ENCODE measurements at regions not wholly inside any gene's neighbourhood (a gene's known extent, or its start where the extent isn't known, plus 50 kb on each side); places are given as distances from the start of the nearest gene placed in this dataset.
"Not testable (repeated sequence)": the region's sequence is repeated elsewhere in the genome, so short reads cannot be mapped to it uniquely, and the experiment has no call there.

- H3K27ac ChIP-seq (ENCODE audit: low read depth, low read length): no peak overlapping the region
- no peaks in the 10 kb centered on the region for H3K36me3 ChIP-seq (ENCODE audit: control insufficient read depth in 3 of 3, insufficient read depth in 3 of 3, low read length in 3 of 3)
- H3K9ac ChIP-seq (ENCODE audit: low read depth in 1 of 3, low read length in 3 of 3): no peak overlapping the region
- H3K4me1 ChIP-seq (ENCODE audit: control insufficient read depth in 3 of 3, insufficient read depth in 3 of 3, low read length in 3 of 3): no peaks in the 10 kb centered on the region
- H3K27me3 ChIP-seq (ENCODE audit: control insufficient read depth in 3 of 3, insufficient read depth in 3 of 3, low read length in 3 of 3): no peaks in the 10 kb centered on the region
- H3K4me3 ChIP-seq (ENCODE audit: low read length in 3 of 3): no peak overlapping the region
- no peaks in the 10 kb centered on the region for H3K9me3 ChIP-seq (ENCODE audit: control insufficient read depth in 3 of 3, low read length in 3 of 3)
These were observed 101.5 kb upstream of the PCED1B start for GRCh38 chr12:46977871-46978375.

GRCh38 chr12:46981622-46982021, 97.8 kb upstream of the PCED1B start:
- no peak overlapping the region for H3K4me3 ChIP-seq (ENCODE audit: low read length in 3 of 3)
- H3K9ac ChIP-seq (ENCODE audit: low read depth in 1 of 3, low read length in 3 of 3): no peak overlapping the region
- H3K9me3 ChIP-seq (ENCODE audit: control insufficient read depth in 3 of 3, low read length in 3 of 3): no peaks in the 10 kb centered on the region
- H3K27ac ChIP-seq (ENCODE audit: low read depth, low read length): no peak overlapping the region
- no peaks in the 10 kb centered on the region for H3K36me3 ChIP-seq (ENCODE audit: control insufficient read depth in 3 of 3, insufficient read depth in 3 of 3, low read length in 3 of 3)
- peaks cover 3 to 11% (median 7%) of the 10 kb centered on the region in 3 donors for H3K4me1 ChIP-seq (ENCODE audit: control insufficient read depth in 3 of 3, insufficient read depth in 3 of 3, low read length in 3 of 3)
- H3K27me3 ChIP-seq (ENCODE audit: control insufficient read depth in 3 of 3, insufficient read depth in 3 of 3, low read length in 3 of 3): no peaks in the 10 kb centered on the region

GRCh38 chr12:46982629-46983392, 96.6 kb upstream of the PCED1B start:
- H3K36me3 ChIP-seq (ENCODE audit: control insufficient read depth in 3 of 3, insufficient read depth in 3 of 3, low read length in 3 of 3): no peaks in the 10 kb centered on the region
- no peaks in the 10 kb centered on the region for H3K27me3 ChIP-seq (ENCODE audit: control insufficient read depth in 3 of 3, insufficient read depth in 3 of 3, low read length in 3 of 3)
- no peak overlapping the region for H3K9ac ChIP-seq (ENCODE audit: low read depth in 1 of 3, low read length in 3 of 3)
- no peaks in the 10 kb centered on the region for H3K9me3 ChIP-seq (ENCODE audit: control insufficient read depth in 3 of 3, low read length in 3 of 3)
- H3K4me3 ChIP-seq (ENCODE audit: low read length in 3 of 3): no peak overlapping the region
- no peak overlapping the region for H3K27ac ChIP-seq (ENCODE audit: low read depth, low read length)
- H3K4me1 ChIP-seq (ENCODE audit: control insufficient read depth in 3 of 3, insufficient read depth in 3 of 3, low read length in 3 of 3): peaks cover 3 to 11% (median 7%) of the 10 kb centered on the region in 3 donors

GRCh38 chr12:46983393-46983793, 96.0 kb upstream of the PCED1B start:
- Histone ChIP-seq H3K27me3 (ENCODE audit: control insufficient read depth in 3 of 3, insufficient read depth in 3 of 3, low read length in 3 of 3) (no peaks in the 10 kb centered on the region), H3K9ac (ENCODE audit: low read depth in 1 of 3, low read length in 3 of 3) (no peak overlapping the region), H3K4me1 (ENCODE audit: control insufficient read depth in 3 of 3, insufficient read depth in 3 of 3, low read length in 3 of 3) (peaks cover 3 to 11% (median 7%) of the 10 kb centered on the region in 3 donors), H3K4me3 (ENCODE audit: low read length in 3 of 3) (peak overlapping the region in 1 of 3 donors; percentile 31), H3K27ac (ENCODE audit: low read depth, low read length) (no peak overlapping the region), H3K9me3 (ENCODE audit: control insufficient read depth in 3 of 3, low read length in 3 of 3) (no peaks in the 10 kb centered on the region), H3K36me3 (ENCODE audit: control insufficient read depth in 3 of 3, insufficient read depth in 3 of 3, low read length in 3 of 3) (no peaks in the 10 kb centered on the region)

GRCh38 chr12:46983959-46984841, 95.2 kb upstream of the PCED1B start:
- no peak overlapping the region for H3K4me3 ChIP-seq (ENCODE audit: low read length in 3 of 3)
- H3K27me3 ChIP-seq (ENCODE audit: control insufficient read depth in 3 of 3, insufficient read depth in 3 of 3, low read length in 3 of 3): no peaks in the 10 kb centered on the region
- no peaks in the 10 kb centered on the region for H3K36me3 ChIP-seq (ENCODE audit: control insufficient read depth in 3 of 3, insufficient read depth in 3 of 3, low read length in 3 of 3)
- peaks cover 3 to 11% (median 7%) of the 10 kb centered on the region in 3 donors for H3K4me1 ChIP-seq (ENCODE audit: control insufficient read depth in 3 of 3, insufficient read depth in 3 of 3, low read length in 3 of 3)
- no peaks in the 10 kb centered on the region for H3K9me3 ChIP-seq (ENCODE audit: control insufficient read depth in 3 of 3, low read length in 3 of 3)
- H3K27ac ChIP-seq (ENCODE audit: low read depth, low read length): no peak overlapping the region
- H3K9ac ChIP-seq (ENCODE audit: low read depth in 1 of 3, low read length in 3 of 3): no peak overlapping the region

- no peaks in the 10 kb centered on the region for H3K9me3 ChIP-seq (ENCODE audit: control insufficient read depth in 3 of 3, low read length in 3 of 3)
- no peak overlapping the region for H3K27ac ChIP-seq (ENCODE audit: low read depth, low read length)
- no peak overlapping the region for H3K4me3 ChIP-seq (ENCODE audit: low read length in 3 of 3)
- no peaks in the 10 kb centered on the region for H3K27me3 ChIP-seq (ENCODE audit: control insufficient read depth in 3 of 3, insufficient read depth in 3 of 3, low read length in 3 of 3)
- no peak overlapping the region for H3K9ac ChIP-seq (ENCODE audit: low read depth in 1 of 3, low read length in 3 of 3)
- H3K36me3 ChIP-seq (ENCODE audit: control insufficient read depth in 3 of 3, insufficient read depth in 3 of 3, low read length in 3 of 3): no peaks in the 10 kb centered on the region
- H3K4me1 ChIP-seq (ENCODE audit: control insufficient read depth in 3 of 3, insufficient read depth in 3 of 3, low read length in 3 of 3): peaks cover 3 to 11% (median 7%) of the 10 kb centered on the region in 3 donors
These were observed 93.6 kb upstream of the PCED1B start for GRCh38 chr12:46985816-46986215.

- not testable (repeated sequence) for H3K4me1 ChIP-seq (ENCODE audit: control insufficient read depth in 3 of 3, insufficient read depth in 3 of 3, low read length in 3 of 3); H3K9me3 ChIP-seq (ENCODE audit: control insufficient read depth in 3 of 3, low read length in 3 of 3); H3K4me3 ChIP-seq (ENCODE audit: low read length in 3 of 3); H3K36me3 ChIP-seq (ENCODE audit: control insufficient read depth in 3 of 3, insufficient read depth in 3 of 3, low read length in 3 of 3); H3K9ac ChIP-seq (ENCODE audit: low read depth in 1 of 3, low read length in 3 of 3); H3K27ac ChIP-seq (ENCODE audit: low read depth, low read length); H3K27me3 ChIP-seq (ENCODE audit: control insufficient read depth in 3 of 3, insufficient read depth in 3 of 3, low read length in 3 of 3)
These were observed 91.3 kb upstream of the PCED1B start for GRCh38 chr12:46988122-46988521.

GRCh38 chr12:46990211-46990610, 89.2 kb upstream of the PCED1B start:
- no peaks in the 10 kb centered on the region for H3K36me3 ChIP-seq (ENCODE audit: control insufficient read depth in 3 of 3, insufficient read depth in 3 of 3, low read length in 3 of 3)
- no peaks in the 10 kb centered on the region for H3K4me1 ChIP-seq (ENCODE audit: control insufficient read depth in 3 of 3, insufficient read depth in 3 of 3, low read length in 3 of 3)
- no peak overlapping the region for H3K9ac ChIP-seq (ENCODE audit: low read depth in 1 of 3, low read length in 3 of 3)
- H3K9me3 ChIP-seq (ENCODE audit: control insufficient read depth in 3 of 3, low read length in 3 of 3): no peaks in the 10 kb centered on the region
- no peak overlapping the region for H3K27ac ChIP-seq (ENCODE audit: low read depth, low read length)
- no peak overlapping the region for H3K4me3 ChIP-seq (ENCODE audit: low read length in 3 of 3)
- no peaks in the 10 kb centered on the region for H3K27me3 ChIP-seq (ENCODE audit: control insufficient read depth in 3 of 3, insufficient read depth in 3 of 3, low read length in 3 of 3)

- H3K4me3 ChIP-seq (ENCODE audit: low read length in 3 of 3); H3K9ac ChIP-seq (ENCODE audit: low read depth in 1 of 3, low read length in 3 of 3); H3K27me3 ChIP-seq (ENCODE audit: control insufficient read depth in 3 of 3, insufficient read depth in 3 of 3, low read length in 3 of 3); H3K27ac ChIP-seq (ENCODE audit: low read depth, low read length); H3K9me3 ChIP-seq (ENCODE audit: control insufficient read depth in 3 of 3, low read length in 3 of 3); H3K36me3 ChIP-seq (ENCODE audit: control insufficient read depth in 3 of 3, insufficient read depth in 3 of 3, low read length in 3 of 3); H3K4me1 ChIP-seq (ENCODE audit: control insufficient read depth in 3 of 3, insufficient read depth in 3 of 3, low read length in 3 of 3): not testable (repeated sequence)
These were observed 87.4 kb upstream of the PCED1B start for GRCh38 chr12:46992051-46992450.

- Histone ChIP-seq H3K9ac (ENCODE audit: low read depth in 1 of 3, low read length in 3 of 3) (no peak overlapping the region), H3K4me3 (ENCODE audit: low read length in 3 of 3) (no peak overlapping the region), H3K9me3 (ENCODE audit: control insufficient read depth in 3 of 3, low read length in 3 of 3) (no peaks in the 10 kb centered on the region), H3K4me1 (ENCODE audit: control insufficient read depth in 3 of 3, insufficient read depth in 3 of 3, low read length in 3 of 3) (no peaks in the 10 kb centered on the region), H3K27ac (ENCODE audit: low read depth, low read length) (no peak overlapping the region), H3K36me3 (ENCODE audit: control insufficient read depth in 3 of 3, insufficient read depth in 3 of 3, low read length in 3 of 3) (no peaks in the 10 kb centered on the region), H3K27me3 (ENCODE audit: control insufficient read depth in 3 of 3, insufficient read depth in 3 of 3, low read length in 3 of 3) (no peaks in the 10 kb centered on the region)
These were observed 80.5 kb upstream of the PCED1B start for GRCh38 chr12:46998811-46999368.
